NCI-H1417 (cell line): ENCODE measurements at regions not wholly inside any gene's neighbourhood (a gene's known extent, or its start where the extent isn't known, plus 50 kb on each side); places are given as distances from the start of the nearest gene placed in this dataset.

ENCODE experiments used
- DNase-seq, 3 experiments: peaks; one replicate each; lab custom pipeline; 2025; lab: John Stamatoyannopoulos, UW

- peak in 1 of 3 experiments; percentile 52 for DNase-seq
Observed at GRCh38 chr2:176814274-176814673, 398.3 kb upstream of the HNRNPA3 start.

GRCh38 chr2:176814740-176815367 is 397.7 kb upstream of the HNRNPA3 start:
- DNase-seq = peak in 2 of 3 experiments; percentile 26 to 63

GRCh38 chr2:176817061-176817565 is 395.5 kb upstream of the HNRNPA3 start:
- DNase-seq = peak in 2 of 3 experiments; percentile 46 to 58

GRCh38 chr2:176818076-176818475 is 394.5 kb upstream of the HNRNPA3 start:
- no peak for DNase-seq

- DNase-seq = no peak
Observed at GRCh38 chr2:176818617-176819016, 394.0 kb upstream of the HNRNPA3 start.

GRCh38 chr2:176819306-176819705 is 393.3 kb upstream of the HNRNPA3 start:
- no peak for DNase-seq

GRCh38 chr2:176820371-176820932 is 392.1 kb upstream of the HNRNPA3 start:
- DNase-seq = no peak

- DNase-seq = no peak
Observed at GRCh38 chr2:176821350-176821749, 391.2 kb upstream of the HNRNPA3 start.

- DNase-seq = no peak
Observed at GRCh38 chr2:176822060-176822459, 390.5 kb upstream of the HNRNPA3 start.

GRCh38 chr2:176826356-176826755 is 386.2 kb upstream of the HNRNPA3 start:
- DNase-seq = no peak

- no peak for DNase-seq
Observed at GRCh38 chr2:176826984-176827668, 385.5 kb upstream of the HNRNPA3 start.

GRCh38 chr2:176830362-176830761 is 382.2 kb upstream of the HNRNPA3 start:
- DNase-seq = peak in 2 of 3 experiments; percentile 19 to 62

GRCh38 chr2:176832086-176832485 is 380.5 kb upstream of the HNRNPA3 start:
- no peak for DNase-seq

GRCh38 chr2:176833671-176834070 is 378.9 kb upstream of the HNRNPA3 start:
- DNase-seq = no peak

- DNase-seq = no peak
Observed at GRCh38 chr2:176834226-176834625, 378.4 kb upstream of the HNRNPA3 start.

GRCh38 chr2:176843208-176843607 is 369.4 kb upstream of the HNRNPA3 start:
- no peak for DNase-seq

GRCh38 chr2:176844461-176844860 is 368.1 kb upstream of the HNRNPA3 start:
- no peak for DNase-seq

GRCh38 chr2:176845718-176846117 is 366.9 kb upstream of the HNRNPA3 start:
- DNase-seq = no peak

- no peak for DNase-seq
Observed at GRCh38 chr2:176847575-176847974, 365.0 kb upstream of the HNRNPA3 start.

GRCh38 chr2:176848844-176849243 is 363.8 kb upstream of the HNRNPA3 start:
- DNase-seq = no peak

- DNase-seq = peak in 2 of 3 experiments; percentile 21 to 71
Observed at GRCh38 chr2:176851200-176851888, 361.2 kb upstream of the HNRNPA3 start.

- DNase-seq = no peak
Observed at GRCh38 chr2:176851889-176852483, 360.6 kb upstream of the HNRNPA3 start.
